ENCODE measurements at regions not wholly inside any gene's neighbourhood (a gene's known extent, or its start where the extent isn't known, plus 50 kb on each side); places are given as distances from the start of the nearest gene placed in this dataset.
"Not testable (repeated sequence)": the region's sequence is repeated elsewhere in the genome, so short reads cannot be mapped to it uniquely, and the experiment has no call there.

DNA sequence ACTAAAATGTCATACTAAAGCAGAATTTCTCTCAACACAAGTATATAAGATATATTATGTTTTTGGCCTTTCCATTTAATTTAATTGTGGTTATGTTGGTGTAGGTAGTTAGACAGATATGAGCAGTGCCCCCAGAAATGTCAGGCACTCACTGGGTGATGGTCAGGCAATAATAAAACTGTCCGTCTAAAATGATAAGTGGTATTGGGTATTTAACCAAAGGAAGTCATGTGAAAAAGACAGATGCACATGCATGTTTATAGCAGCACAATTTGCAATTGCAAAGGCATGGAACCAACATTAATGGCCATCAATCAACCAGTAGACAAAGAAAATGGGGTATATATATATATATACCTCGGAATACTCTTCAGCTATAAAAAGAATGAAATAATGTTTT is 936.6 kb upstream of the SLC39A10 start:
- no peak for DNase-seq

DNA sequence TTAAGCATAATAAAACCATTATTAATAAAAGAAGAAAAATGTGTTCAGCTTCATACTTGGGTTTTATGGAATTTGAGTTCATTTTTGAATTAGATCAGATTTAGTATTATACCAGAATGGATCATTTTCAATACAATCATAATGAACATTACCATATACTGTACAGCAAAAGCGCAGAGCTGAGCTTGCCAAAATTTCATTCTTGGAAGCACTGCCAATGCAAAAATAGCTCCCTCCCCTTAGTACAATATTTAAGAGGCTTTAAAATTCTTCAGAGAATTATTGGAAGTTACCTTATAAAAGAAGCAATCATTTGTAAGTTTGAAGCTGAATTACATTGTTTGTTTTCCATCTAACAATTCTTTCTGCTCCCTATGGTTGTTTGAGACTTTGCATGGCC is 938.1 kb upstream of the SLC39A10 start:
- no peak for DNase-seq

DNA sequence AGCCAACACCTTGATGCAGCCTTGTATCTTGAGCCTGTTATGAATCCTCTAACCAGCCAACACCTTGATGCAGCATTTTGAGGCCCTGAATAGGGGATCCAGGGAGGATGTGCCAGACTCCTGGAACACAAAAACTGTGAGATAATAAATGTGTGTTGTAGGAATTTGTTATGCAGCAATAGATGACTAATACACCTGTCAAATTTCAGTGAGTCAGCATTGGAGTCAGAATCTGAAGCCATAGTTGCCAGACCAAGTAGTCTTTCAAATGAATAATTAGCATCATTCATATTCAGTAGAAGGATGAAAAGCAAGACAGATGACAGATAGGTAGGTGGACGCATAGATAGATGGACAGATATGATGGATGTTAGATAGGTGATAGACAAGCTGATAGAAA is 942.5 kb upstream of the SLC39A10 start:
- no peak for DNase-seq

DNA sequence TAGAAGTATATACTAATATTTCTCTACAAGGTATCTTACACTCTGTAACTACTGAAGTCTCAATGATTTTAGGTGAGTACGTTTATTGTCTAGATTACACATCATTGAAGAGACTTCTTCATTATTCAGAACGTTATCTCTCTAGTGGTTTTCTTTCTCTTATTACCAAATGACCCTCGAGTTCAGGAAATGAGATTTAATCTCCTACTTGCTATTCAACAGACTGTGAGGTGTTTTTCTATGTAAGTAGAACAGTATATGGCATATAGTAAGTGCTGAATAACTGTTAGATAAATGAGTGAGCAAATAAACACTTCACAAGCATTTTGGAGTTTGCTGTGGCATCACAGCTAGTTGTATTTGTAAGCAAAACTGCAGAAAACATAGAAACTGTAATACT is 947.2 kb upstream of the SLC39A10 start:
- no peak for DNase-seq

DNA sequence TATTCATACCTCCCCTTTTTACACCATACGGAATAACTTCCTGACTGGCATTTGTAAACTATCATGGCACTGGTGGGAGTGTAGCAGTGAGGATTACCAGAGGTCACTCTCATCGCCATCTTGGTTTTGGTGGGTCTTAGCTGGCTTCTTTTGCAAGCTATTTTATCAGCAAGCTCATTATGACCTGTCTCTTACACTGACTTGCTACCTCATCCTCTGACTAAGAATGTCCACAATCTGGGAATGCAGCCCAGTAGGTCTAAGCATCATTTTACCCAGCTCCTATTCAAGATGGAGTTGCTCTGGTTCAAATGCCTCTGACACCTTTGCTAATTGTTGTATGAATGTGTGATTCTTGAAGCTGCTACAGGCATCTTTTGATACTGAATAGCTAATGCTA is 950.8 kb upstream of the SLC39A10 start:
- no peak for DNase-seq

DNA sequence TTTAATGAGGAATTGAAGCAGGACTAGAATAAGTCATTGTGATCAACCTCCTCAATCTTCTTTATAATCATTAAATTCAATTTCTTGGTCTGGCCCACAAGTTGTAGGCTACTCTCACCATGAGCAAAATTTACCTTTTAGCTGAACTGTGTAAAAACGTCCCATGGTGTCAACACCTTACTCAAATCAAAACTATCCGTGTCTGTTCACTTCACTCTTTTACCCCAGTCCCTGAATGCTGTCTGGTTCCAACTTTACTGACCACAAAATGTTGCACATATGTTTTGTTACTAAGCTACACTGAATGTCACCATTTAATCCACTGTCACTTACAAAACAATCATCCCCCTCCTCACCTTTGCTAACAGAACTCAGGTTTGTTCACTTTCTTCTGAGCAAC is 951.6 kb upstream of the SLC39A10 start:
- no peak for DNase-seq

DNA sequence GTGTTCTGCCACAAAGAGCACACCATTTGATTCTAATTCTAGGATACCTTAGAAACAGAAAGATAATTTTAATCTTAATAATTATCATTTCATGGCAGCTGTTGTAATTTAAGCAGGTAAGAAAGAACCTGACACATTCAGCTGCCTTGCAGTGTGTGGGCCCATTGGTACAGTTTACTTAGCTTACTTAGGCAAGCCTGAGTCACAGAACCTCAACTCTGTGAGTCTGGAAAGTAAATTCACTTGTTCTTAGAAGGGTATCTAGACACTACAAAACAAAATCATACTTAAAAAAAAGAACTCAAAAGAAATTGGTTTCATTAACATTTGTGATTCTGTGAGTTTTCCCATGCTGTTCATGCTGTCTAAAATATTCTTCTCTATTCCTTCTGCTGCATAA is 956.3 kb upstream of the SLC39A10 start:
- no peak for DNase-seq

DNA sequence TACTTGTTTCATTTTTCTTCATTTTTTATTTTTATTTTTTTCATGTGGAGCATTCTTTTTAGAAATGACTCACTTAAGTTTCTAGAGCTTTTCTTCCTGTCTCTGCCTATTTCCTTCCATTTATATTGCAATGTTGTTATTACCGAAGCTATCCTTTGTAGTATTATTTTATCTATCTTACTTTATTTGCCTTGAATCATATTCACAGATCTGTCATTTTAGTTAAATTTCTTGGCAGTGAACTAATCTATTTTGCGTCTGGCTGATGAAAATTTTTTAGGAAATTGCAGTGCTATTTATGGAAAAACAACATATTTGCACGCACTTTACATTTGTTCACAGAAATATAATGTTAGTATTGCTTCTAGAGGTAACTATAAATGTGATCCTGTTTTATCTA is 956.9 kb upstream of the SLC39A10 start:
- no peak for DNase-seq

DNA sequence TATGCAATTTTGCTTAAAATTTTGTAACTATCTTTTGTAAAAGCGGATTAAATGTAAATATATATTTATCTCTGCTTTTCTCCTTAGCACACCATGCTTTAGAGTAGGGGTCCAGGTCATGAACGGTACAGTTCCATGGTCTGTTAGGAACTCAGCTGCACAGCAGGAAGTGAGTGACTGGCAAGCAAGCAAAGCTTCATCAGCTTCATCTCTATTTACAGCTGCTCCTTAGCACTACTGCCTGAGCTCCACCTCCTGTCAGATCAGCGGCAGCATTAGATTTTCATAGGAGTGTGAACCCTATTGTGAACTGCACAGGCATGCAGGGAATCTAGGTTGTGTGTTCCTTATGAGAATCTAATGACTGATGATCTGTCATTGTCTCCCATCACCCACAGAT is 959.0 kb upstream of the SLC39A10 start:
- no peak for DNase-seq

DNA sequence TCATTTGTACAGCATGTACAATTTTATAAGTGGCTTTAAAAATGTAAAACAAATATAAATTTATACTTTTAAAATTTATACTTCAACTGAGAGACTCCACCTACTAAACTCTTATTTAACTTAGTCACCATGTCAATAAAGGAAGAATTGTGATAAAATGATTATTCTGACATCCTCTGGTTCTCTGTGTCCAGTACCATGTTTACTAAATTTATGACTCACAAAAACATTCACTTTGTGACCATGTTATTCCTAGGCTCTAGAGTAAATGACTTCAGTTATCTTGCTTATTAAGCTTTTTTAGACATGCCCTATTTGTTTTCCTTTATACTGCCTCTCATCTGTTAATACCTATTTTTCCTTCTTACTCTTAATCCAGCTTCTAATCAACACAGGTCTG is 959.6 kb upstream of the SLC39A10 start:
- no peak for DNase-seq

DNA sequence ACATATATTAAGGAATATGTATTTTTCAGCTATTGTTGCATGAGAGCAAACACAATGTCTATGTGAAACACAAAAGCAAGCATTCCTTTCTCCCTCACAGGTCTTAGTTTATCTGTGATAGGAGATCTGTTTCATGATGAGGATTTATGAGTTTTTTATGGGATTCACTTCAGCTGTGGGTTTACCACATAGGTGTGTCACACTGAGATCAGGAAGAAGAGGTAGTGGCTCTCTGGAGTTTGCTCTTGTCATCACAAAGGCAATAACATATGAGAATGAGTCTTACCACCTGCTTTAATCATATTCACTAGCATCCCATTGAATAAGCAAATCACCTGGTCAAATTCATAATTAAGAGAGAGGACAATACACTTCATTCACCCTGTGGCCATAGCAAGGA is 960.3 kb upstream of the SLC39A10 start:
- DNase-seq, result no peak

DNA sequence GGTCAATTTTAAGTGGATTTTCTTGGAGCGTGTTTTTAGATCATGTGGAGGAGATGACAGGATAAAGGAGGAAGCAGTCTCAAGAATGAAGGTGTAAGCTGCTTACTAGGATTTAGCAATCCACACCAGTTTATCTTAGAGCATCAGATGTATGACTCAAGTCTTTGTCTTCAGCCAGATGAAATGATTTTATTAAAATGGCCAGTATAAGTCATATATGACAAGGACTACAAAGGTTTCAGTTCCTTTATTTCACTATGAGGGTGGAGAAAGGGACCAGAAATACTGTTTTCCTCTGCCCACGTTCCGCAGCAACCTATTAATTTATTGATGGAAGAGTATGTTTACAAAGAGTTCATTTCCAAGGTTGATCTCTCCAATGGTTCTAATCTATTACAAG is 970.5 kb upstream of the SLC39A10 start:
- DNase-seq, result no peak

DNA sequence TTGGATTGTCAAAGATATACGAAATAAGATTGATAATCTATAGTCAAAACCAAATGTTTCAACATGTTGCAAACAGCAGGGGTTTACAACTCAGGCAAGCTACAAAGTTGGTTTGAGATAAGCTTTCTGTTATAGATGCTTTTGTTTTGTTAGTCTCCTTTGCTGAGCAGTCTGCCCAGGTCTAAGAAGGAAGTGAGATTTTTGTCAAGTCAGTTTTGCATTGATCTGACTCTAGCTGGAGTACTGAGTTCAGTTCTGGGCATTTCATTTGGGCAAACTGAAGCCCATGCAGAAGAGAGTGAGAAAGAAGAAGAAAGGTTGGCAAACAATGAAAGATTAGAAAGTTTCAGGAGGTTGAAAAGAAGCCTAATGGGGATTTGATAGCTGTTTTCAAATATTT is 983.0 kb upstream of the SLC39A10 start:
- DNase-seq, result no peak

DNA sequence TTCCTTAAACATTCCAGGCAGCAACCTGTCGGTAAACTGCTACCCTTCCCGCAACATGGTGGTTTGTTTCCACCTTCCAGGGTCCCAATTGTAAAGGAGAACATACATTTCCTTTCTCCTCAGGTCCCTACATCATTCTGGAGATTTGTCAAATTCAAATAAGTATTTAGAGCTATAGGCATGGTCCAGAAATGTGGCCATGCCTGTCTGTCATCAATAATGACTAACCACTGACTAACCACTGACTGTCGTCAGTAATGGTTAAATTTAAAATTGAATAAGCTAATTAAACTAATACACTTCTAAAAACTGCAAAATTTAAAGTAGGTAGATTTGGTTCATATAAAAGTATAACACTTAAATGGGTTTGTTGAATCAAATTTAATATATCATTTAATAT is 984.0 kb upstream of the SLC39A10 start:
- DNase-seq, result no peak

DNA sequence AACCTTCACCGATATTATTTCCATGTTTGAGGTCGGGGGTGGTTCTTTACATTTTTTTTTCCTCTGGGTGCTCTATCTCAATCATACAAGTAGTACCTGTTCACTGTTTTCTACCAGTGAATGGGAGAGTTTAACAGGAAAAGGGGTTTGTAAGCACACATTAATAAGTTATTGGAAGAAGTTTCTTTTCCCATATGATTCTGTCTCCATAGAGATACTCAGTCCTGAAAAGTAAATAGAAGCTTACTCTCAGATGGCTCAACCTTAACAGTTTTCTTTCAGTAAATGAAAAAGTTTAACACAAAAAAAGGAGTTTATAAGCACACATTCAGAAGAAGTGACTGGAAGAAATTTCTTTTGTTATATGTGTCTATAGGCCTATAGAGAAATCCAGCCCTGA is 995.6 kb upstream of the SLC39A10 start:
- no peak for DNase-seq

DNA sequence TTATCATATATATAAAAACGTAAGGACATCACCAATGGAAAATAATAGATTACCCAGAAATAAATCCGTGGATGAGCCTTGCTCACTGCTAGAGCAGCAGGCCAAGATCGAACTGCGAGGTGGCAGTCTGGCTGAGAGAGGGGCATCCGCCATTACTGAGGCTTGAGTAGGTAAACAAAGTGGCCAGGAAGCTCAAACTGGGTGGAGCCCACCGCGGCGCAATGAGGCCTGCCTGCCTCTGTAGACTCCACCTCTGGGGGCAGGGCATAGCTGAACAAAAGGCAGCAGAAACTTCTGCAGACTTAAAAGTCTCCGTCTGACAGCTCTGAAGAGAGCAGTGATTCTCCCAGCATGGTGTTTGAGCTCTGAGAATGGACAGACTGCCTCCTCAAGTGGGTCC is 1018.0 kb upstream of the SLC39A10 start:
- DNase-seq, result not testable (repeated sequence)

DNA sequence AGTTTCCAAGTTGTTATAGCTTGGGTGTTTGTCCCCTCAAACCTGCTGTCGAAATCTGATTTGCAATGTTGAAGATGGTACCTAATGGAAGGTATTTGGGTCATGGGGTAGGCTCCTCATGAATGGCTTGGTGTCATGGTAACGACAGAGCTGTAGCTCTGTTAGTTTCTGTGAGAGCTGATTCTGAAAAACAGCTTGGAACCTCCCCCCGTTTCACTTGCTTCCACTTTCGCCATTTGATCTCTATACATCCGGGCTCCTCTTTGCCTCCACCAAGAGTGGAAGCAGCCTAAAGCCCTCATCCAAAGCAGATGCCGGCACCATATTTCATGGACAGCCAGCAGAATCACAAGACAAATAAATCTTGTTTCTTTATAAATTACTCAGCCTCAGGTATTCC is 1035.1 kb upstream of the SLC39A10 start:
- DNase-seq, result no peak

DNA sequence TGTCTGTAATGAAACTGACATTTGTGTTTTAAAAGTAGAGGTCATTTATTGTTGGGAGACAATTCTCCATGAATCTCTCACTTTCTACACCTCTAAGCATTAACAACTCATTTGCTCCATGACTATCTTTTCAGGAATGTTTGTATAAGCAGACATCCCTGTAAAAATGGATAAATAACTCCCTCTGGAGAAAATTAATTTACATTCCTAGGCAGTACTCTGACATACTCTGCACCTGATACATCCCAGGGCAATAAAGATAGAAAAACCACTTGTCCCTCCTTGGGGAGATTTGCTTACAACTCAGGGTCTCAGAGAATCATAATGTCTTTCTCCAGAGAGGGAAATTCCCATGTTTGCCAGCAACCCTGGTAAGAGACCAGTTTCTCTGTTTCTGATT is 1037.7 kb upstream of the SLC39A10 start:
- DNase-seq, result no peak

DNA sequence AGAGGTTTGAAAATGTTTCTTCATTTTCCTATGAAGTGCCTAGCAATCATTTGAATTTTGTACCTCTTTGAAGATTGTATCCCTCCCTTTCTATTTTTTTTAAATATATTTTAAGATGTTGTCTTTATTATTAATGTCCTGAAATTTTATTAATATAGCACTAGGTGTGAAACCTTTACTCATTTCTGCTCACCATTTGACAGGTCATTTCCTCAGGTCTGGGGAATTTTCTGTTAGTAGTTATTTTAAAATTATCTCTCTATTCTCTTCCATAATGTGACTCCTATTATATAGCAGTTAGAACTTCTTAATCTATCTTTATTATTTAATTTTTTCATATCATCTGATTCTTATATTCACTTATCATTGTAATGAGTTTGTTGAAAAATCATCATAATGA is 1038.6 kb upstream of the SLC39A10 start:
- DNase-seq, result no peak

DNA sequence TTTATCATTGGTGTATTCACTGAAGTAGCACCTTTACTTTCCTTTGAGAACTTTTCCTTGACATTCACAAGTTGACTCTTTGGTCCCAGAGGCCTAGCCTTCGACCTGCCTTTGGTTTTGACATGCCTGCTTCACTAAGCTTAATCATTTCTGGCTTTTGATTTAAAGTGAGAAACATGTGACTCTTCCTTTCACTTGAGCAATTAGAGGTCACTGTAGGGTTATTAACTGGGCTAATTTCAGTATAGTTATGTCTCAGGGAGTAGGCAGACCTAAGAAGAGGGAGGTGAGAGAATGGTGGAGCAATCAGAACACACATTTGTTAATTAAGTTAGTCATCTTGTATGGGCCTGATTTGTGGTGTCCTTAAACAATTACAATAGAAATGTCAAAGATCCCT is 1040.7 kb upstream of the SLC39A10 start:
- no peak for DNase-seq

DNA sequence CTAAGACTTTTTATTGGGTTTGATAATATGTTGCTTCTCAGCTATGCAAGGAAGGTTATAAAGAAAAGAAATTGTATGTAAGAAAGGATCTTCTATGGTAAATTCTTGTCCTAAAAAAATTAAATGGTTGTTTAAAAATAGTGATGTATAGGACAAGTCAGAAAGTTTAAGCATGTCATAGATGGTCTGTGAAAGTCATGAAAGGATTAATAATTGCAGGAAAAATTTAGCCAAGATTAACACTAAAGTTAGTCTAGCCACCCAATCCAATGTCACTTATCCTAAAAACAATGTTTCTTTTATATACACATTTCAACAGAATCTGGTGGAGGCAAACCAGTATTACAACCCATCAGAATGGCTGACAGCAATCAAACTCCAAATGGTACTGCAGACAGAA is 1046.7 kb upstream of the SLC39A10 start:
- DNase-seq, result no peak

DNA sequence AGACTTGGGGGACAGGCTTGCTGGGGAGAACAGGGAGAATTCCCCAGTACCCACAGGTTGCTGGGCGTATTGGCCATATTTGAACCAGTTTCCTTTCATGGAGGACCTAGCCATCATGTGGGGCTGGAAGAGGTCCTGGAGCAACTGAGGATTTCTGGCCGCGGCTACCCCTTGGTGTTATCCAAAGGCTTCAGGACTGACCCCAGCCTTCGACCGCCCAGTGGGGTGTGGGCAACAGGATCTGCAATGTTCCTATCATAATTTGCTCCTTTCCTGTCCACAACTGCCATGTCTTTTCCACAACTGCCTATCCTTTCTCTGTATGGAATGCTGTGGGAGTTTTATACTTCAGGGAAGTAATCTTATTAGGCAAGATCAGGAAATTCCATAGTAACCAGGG is 1053.6 kb upstream of the SLC39A10 start:
- DNase-seq, result no peak

DNA sequence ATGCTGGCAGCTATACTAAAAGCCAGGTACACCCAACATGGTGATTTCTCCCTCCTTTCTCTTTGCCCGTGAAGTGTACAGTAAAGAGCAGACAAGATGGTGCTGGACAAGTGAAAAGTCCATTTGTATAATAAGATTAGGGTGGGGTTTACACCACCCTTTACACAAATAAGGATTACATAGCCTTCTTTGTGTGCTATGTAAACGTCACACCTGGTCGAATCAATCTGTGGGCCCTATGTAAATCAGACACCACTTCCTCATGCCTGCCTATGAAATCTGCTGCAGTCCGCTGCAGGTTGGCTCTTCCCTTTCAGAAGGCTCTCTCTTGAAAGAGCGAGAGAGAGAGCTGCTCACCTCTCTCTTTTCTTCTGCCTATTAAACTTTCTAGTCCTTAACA is 1054.3 kb upstream of the SLC39A10 start:
- DNase-seq, result no peak

DNA sequence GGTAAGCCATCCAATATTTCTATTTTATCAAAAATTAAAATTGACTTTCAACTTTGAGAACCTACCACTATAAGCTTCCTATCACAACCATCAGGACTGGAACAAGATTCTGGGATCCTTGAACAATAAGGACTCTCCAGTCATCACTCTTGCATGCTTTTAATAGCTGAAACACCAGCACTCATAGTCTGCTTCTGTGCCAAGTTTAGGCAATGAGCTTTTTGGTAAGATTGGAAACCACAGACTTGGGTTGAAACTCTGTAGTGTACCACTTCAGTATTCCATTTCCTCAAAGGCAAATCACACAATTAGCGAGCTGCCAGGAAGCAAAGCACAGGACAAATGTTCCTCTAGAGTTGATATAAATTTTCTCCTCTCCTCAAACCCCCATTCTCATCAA is 1065.8 kb upstream of the SLC39A10 start:
- DNase-seq, result no peak

DNA sequence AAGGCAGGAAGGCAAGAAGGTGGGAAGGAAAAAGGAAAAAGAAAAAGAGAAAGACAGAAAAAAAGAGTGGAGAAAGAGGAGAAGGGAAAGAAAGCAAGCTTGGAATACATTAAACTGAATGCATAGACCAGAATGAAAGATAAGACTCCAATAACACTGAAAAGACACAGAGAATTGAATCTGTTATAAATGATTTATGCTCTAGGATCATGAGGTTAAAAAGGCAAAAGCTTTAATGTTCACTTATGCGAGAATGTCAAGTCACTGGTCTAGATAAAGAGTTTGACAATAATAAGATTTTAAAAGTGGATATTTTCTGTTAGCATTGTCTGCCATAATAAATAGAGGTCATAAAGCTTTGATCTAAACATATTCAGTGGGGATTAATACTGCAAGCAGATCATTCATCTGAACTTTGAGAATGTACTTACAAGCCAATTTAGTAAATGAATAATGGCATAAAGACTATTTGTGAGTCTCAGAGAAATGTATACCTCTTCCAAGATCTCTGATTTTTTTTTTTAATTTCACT is 1069.2 kb upstream of the SLC39A10 start:
- no peak for DNase-seq

DNA sequence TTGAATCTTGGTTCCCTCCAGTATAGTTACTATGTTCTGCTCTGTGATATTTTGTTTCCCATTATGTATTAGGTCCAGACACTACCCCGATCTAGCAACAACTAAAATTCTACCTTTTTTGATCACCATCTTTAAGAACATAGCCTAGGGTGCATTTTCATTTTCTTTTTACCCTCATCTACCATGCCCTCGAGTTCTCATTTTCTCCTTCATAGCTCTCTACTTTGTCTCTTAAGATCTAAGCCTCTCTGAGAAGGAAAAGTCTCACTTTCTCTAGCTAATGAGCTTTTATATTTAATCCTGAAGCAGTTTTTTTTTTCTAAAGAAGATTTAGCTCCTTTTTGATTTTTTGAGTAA is 1089.4 kb upstream of the SLC39A10 start:
- DNase-seq, result no peak

Measured in SHP77 (cell line).